OCI-LY3 (cell line): ENCODE measurements at regions not wholly inside any gene's neighbourhood (a gene's known extent, or its start where the extent isn't known, plus 50 kb on each side); places are given as distances from the start of the nearest gene placed in this dataset.
A peak's percentile ranks its signal among the peaks of the same experiment; 100 is the strongest.

Experiments used
- H2AFZ ChIP-seq: fragments of 200-600, 300-600 bp; shearing (Covaris generic); 2 replicates; pipeline ENCODE4 v1.6.0; 2014; ENCODE audit warnings: antibody characterized with exemption, low read depth, low read length
- H3K27ac ChIP-seq: fragments of 200-600, 300-600 bp; sonication (generic); 2 replicates; pipeline ENCODE4 v1.5.1; 2014; ENCODE audit warnings: mild to moderate bottlenecking, low read length, moderate library complexity, mixed read lengths
- H3K27me3 ChIP-seq: fragments of 200-600, 300-600 bp; sonication (generic); 2 replicates; pipeline ENCODE4 v1.6.1; 2014; ENCODE audit warnings: low read depth, low read length, mixed read lengths
- H3K36me3 ChIP-seq: fragments of 200-600, 300-600 bp; sonication (generic); replicated peaks from 2 replicates; pipeline ENCODE3; 2014; ENCODE audit warnings: low read depth, low read length, mixed read lengths
- H3K4me1 ChIP-seq: fragments of 300-600, 200-600 bp; sonication (generic); 2 replicates; pipeline ENCODE4 v1.6.1; 2014; ENCODE audit warnings: low read length, mixed read lengths
- H3K4me2 ChIP-seq: fragments of 200-600, 300-600 bp; sonication (generic); 2 replicates; pipeline ENCODE4 v1.6.1; 2014; ENCODE audit warnings: low read length, mixed read lengths
- H3K4me3 ChIP-seq: fragments of 300-600, 200-600 bp; sonication (generic); 2 replicates; pipeline ENCODE4 v1.5.1; 2014; ENCODE audit warnings: antibody characterized with exemption, mild to moderate bottlenecking, low read length, moderate library complexity
- H3K79me2 ChIP-seq: fragments of 300-600, 200-600 bp; shearing (Covaris generic); 2 replicates; pipeline ENCODE4 v1.6.1; 2014; ENCODE audit warnings: mild to moderate bottlenecking, low read length, mixed read lengths
- H3K9ac ChIP-seq: fragments of 300-600, 200-600 bp; shearing (Covaris generic); 2 replicates; pipeline ENCODE4 v1.6.0; 2014; ENCODE audit warnings: mild to moderate bottlenecking, low read length, moderate library complexity
- H3K9me3 ChIP-seq: fragments of 200-600, 300-600 bp; shearing (Covaris generic); 2 replicates; pipeline ENCODE4 v1.6.1; 2014; ENCODE audit warnings: low read length, mixed read lengths; ENCODE audit not compliant: insufficient read depth
- H4K20me1 ChIP-seq: fragments of 200-600, 300-600 bp; sonication (generic); 2 replicates; pipeline ENCODE4 v1.6.1; 2016; ENCODE audit warnings: low read length, mixed read lengths; ENCODE audit not compliant: insufficient read depth
- CTCF ChIP-seq: fragments of 200-600, 300-600 bp; sonication (generic); IDR thresholded peaks from 2 replicates; pipeline ENCODE4 v1.5.1; 2014; ENCODE audit warnings: antibody characterized with exemption, low read length, low read depth
- EZH2phosphoT487 ChIP-seq: fragments of 200-600 bp; shearing (Covaris generic); IDR thresholded peaks from 2 replicates; pipeline ENCODE4 v1.6.1; 2018; ENCODE audit warnings: antibody characterized with exemption, mixed run types, low read depth

DNA sequence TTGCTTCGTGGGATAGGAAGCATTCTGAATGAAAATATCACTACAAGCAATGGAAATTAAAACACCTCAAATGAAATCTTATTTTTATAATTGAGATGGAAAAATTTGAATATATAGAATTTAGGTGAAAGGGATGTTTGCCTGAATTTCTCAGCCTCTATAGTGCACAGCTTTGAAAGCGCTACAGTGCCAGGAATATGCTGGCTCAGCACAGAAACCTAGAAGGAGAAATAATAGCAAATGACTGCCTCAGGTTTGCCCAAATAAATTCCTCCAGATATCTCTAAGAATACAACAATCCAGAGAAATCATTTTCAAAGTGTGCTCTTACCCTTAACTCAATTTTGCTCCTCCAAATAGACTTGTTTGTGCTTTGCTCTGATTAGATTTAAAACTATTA, 141.1 kb upstream of the ZNF385D start:
- Histone ChIP-seq H3K79me2 (no peaks in the 10 kb centered on the region), H3K27ac (no peak overlapping the region), H3K4me1 (no peaks in the 10 kb centered on the region), H3K27me3 (no peaks in the 10 kb centered on the region), H3K4me2 (no peak overlapping the region), H2AFZ (no peak overlapping the region), H3K4me3 (no peak overlapping the region), H3K36me3 (no peaks in the 10 kb centered on the region), H4K20me1 (no peaks in the 10 kb centered on the region), H3K9me3 (no peaks in the 10 kb centered on the region), H3K9ac (no peak overlapping the region)
- no peak for TF ChIP-seq EZH2phosphoT487
- no peak for TF ChIP-seq CTCF

GRCh38 chr3:21893242-21893641, 142.2 kb upstream of the ZNF385D start:
- Histone ChIP-seq H3K79me2 (no peaks in the 10 kb centered on the region), H3K27ac (no peak overlapping the region), H3K36me3 (no peaks in the 10 kb centered on the region), H3K4me3 (no peak overlapping the region), H3K9me3 (no peaks in the 10 kb centered on the region), H3K4me1 (no peaks in the 10 kb centered on the region), H4K20me1 (no peaks in the 10 kb centered on the region), H2AFZ (no peak overlapping the region), H3K9ac (no peak overlapping the region), H3K4me2 (no peak overlapping the region), H3K27me3 (no peaks in the 10 kb centered on the region)
- TF ChIP-seq EZH2phosphoT487 (no peak), CTCF (no peak)

DNA sequence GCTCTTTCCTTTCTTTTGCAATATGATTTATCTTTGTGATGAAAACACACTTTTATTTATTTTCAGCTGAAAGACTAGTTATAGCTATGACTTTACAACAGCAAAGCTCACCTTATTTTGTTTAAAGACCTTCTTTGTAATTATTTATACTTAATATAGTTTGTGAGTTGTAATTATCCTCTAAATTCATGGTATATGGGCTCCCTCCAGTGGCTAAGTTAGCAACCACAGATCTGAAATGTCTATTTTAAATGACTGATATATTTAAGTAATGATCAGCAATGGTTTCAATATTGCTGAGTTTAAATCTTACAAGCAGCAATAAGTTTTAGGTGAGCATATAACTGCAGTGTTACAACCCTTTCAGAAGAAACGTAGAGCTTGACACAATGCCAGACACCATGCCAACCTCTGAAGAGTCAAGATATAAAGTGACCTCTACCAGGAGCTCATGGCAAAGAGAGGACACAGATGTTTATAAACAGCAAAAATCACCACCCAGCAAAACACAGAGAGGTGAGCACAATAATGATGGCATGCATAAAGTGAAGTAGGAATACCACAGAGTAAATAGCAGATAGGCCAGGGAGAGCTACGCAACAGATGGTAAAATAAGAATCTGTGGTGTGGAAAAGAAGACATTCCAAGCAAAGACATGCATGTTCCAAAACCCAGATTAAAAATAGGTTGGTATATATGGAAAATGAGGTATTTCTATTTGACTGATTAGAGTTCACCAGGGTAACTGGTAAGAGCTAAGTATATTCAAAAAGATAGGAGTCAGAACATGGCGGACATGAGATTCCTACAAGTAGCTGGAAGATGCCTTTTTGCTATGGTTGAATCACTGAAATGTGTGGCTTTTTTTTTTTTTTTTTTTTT, 143.7 kb upstream of the ZNF385D start:
- no peaks in the 10 kb centered on the region for H3K9me3 ChIP-seq
- H3K4me3 ChIP-seq: no peak overlapping the region
- no peaks in the 10 kb centered on the region for H3K36me3 ChIP-seq
- no peaks in the 10 kb centered on the region for H3K4me1 ChIP-seq
- TF ChIP-seq EZH2phosphoT487 (no peak), CTCF (peak; percentile 82)
- no peak overlapping the region for H3K4me2 ChIP-seq
- no peak overlapping the region for H2AFZ ChIP-seq
- no peaks in the 10 kb centered on the region for H4K20me1 ChIP-seq
- H3K79me2 ChIP-seq: no peaks in the 10 kb centered on the region
- H3K27ac ChIP-seq: no peak overlapping the region
- no peaks in the 10 kb centered on the region for H3K27me3 ChIP-seq
- H3K9ac ChIP-seq: no peak overlapping the region

DNA sequence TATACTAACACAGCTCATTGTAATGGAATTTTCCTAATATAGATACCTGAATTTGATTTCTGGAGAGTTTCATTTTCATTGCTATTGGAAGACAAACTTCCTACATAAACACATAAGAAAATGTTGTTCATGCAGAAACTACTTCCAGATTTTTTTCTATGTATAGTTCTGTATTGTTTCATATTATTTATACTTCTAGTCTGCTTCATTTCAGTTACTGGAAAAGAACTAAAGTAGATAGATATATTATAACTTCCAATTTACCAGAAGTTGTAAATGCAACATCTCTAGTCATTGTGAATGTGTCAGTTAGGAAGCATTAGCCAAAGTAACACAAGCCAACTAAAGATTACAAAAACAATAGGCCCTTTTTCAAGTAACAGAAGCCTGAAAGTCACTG, 147.3 kb upstream of the ZNF385D start:
- no peak overlapping the region for H3K9ac ChIP-seq
- H3K27me3 ChIP-seq: no peaks in the 10 kb centered on the region
- H3K36me3 ChIP-seq: no peaks in the 10 kb centered on the region
- H3K4me1 ChIP-seq: no peaks in the 10 kb centered on the region
- H3K4me3 ChIP-seq: no peak overlapping the region
- H3K27ac ChIP-seq: no peak overlapping the region
- H3K79me2 ChIP-seq: no peaks in the 10 kb centered on the region
- H2AFZ ChIP-seq: no peak overlapping the region
- no peaks in the 10 kb centered on the region for H4K20me1 ChIP-seq
- no peak for TF ChIP-seq CTCF
- TF ChIP-seq EZH2phosphoT487: no peak
- H3K9me3 ChIP-seq: no peaks in the 10 kb centered on the region
- H3K4me2 ChIP-seq: no peak overlapping the region
